Stimulated activated CD4-positive, alpha-beta T cell treated with anti-CD3 and anti-CD28 coated beads, Interleukin-15, amount 100 ng/mL, for 1 hour (primary cell): ENCODE measurements at regions not wholly inside any gene's neighbourhood (a gene's known extent, or its start where the extent isn't known, plus 50 kb on each side); places are given as distances from the start of the nearest gene placed in this dataset.

Experiments used
- DNase-seq, 2 donors: peaks; one replicate each; pipeline ENCODE4 v3.0.0-alpha.2; 2020; ENCODE audit warnings: low read depth in 1 of 2, low spot score in 1 of 2

DNA sequence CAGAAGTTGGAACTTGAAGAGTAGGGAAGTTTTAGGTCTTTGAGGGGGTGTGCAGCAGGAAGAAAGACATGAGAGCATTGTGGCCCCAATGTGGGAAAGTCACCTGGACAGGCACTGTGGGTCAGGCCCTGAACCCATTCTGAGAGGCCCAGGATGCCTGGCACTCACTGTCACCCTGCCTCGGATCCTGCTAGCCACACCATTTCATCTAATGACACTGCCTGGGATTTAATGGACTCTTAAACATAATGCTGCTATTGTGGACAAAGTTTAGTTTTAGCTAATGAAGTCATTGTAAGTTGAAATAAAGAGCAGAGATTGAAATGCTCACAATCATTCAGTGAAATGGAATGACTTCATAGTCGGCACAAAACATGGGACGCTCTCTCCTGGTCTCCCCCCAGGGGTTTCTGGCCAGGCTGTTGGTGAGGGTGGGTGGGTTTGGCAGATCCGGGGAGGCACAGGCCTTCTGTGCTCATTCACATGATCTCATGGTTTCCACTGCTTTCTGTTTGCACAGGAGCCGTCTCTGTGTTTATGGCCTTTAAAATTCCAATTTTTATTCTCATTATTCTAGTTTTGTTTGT lies 141.8 kb upstream of the KLHL29 start:
- no peak for DNase-seq

DNA sequence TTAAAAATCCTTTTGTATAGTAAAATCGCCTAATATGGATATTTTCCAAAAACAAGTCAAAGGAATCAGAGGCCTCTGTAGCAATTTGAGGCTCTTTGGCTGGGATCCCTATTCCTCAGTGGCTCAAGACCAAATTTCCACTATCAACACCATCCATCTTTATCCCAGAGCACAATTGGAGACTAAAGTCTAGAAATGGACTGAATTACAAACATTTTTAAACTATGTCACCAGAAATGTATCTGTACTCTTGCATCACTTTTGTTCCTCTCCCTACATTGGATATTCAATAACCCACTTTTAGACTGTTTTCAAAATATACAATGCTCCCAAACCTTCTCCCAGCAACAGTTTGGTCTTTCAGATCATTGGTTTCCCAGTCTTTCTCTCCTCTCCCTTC lies 140.4 kb upstream of the KLHL29 start:
- DNase-seq: no peak

DNA sequence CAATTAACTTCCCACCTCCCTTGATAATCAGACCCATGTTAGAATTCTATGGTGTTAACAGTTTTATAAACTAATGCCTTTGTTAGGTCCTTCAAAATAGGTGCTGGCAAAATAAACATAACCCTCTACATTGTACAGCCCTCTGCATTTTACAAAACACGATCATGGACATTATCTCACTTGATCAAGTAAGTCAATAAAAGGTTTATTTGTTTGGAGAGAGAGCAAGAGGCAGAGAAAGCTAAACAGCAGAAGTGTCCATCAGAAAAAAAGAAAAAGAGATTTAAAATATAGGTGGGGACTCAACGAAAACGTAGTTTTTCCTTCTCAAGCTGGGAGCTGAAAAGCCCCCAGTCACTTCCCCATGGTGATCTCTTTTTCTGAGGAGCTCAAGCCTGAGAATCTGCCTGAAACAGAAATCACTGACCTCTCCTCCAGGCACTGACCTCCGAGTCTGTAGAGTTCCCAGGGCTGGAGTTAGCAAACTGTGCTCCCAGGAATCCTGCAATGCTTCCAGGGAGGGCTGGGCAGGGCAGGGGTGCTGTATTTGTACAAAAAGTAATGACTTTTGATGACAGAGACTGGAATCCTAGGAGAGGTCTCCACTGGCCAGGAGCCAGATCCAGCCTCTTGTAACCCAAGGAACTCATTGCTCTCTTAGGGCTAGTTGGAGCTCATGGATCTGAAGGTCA lies 137.8 kb upstream of the KLHL29 start:
- no peak for DNase-seq

DNA sequence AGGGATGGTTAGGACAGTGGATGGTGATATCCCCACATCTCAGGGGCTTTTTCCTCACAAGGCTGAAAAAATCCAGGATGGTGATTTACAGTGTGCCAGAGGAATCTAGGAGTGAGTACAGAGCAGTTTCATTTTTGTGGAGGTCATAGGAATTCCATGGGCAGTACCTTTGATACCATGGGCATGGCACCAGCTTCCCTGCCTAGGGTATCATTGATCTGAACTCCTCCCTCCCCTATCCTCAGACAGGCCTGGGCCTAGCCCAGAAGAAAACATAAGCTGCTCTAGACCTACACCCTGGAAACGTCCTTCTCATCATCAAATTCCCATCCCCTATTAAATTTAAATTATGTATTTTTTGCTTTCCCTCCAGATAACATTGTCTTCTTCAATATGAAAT lies 136.3 kb upstream of the KLHL29 start:
- no peak for DNase-seq

DNA sequence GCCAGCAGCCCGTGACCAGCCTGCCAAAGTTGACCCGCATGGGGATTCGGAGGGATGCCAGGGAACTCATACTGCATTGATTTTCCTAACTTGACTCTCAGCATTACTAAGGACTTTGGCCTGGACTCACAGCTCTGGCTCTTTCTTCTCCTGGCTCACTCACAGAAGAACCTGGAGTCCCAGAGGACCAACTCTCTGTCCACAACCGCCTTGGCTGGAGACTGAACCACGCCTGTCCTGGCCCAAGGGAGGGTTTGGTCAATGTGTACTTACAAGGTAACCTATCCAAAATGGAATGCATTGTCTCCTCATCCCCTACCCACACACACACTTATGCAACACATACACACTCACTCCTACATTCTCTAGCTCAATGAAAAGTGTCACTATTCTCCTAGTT lies 135.6 kb upstream of the KLHL29 start:
- DNase-seq: no peak

DNA sequence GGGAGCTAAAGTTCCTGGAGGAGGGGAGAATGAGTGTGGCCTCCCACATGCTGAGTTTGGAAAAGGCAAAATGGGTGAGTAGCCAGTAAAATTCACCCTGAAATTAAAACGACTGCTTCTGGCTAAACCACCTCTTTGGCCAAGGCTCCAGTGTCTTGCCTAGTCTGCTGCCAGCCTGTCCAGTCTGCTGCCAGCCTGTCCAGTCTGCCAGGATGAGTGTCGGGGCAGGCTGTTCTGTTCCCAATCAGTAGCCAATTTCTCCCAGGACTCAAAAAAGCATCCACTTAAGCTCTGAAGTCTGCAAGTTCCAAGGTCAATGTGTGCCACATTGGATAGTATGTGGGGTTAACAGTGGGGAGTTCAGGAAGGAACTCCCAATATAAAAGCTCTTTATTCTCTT lies 134.6 kb upstream of the KLHL29 start:
- no peak for DNase-seq

DNA sequence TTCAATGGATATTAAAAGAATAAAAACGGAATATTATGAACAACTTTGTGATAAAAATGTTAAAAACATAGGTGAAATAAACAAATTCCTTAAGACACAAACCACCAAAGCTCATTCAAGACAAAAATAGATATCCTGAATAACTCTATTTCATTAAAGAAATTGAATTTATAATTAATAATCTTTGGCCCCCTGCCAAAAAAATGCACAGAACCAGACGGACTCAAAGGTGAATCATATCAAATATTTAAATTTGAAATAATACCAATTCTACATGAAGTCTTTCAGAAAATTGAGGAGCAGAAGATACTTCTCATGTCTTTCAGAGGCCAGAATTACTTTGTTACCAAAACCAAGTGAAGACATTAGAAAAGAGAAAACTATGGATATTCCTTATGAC lies 128.3 kb upstream of the KLHL29 start:
- no peak for DNase-seq

DNA sequence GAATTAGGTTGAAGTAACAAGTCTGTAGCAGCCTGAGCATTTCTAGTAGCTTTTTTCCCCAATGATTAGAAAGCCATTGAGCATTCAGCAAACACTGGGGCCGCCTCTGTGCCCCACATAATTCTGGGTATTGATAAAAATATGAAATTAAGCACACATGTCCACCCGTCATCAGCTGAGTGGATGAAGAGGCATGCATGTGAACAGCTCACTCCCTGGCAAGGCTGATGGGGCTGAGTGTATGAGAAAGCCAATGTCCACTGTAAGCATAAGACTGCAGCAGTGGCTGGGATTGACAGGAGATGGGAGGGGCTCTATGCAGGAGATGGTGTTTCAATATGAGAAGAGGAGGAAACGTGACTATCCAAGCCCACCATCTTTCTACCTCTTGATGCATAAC lies 124.4 kb upstream of the KLHL29 start:
- no peak for DNase-seq

DNA sequence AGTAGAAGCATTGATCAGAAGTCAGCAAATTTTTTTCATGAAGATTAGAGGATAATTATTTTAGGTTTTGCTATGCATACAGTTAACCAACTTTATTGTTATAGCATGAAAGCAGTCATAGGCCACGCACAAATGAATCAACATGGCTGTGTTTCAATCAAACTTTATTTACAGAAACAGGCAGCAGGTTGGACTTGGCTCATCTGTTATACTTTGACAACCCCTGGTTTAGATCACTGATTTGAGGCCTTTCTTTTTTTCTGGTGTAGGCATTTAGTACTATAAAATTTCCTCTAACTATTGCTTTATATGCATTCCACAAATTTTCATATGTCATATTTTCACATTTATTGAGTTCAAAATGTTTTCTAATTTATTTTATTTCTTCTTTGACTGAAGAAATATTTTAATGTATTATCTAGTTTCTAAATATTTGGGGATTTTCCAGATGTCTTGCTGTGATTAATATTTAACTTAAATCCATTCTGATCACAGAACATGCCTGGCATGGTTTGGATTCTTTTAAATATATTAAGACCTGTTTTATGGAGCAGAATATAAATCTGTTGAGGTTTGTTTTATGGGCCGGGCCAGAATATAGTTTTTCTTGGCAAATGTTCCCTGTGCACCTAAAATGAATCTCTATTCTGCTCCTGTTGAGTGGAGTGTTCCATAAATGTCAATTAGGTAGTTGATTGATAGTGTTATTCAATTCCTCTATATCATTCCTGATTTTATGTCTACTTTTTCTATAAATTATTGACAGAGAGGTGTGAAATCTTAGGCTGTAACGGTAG lies 116.3 kb upstream of the KLHL29 start:
- DNase-seq: no peak

DNA sequence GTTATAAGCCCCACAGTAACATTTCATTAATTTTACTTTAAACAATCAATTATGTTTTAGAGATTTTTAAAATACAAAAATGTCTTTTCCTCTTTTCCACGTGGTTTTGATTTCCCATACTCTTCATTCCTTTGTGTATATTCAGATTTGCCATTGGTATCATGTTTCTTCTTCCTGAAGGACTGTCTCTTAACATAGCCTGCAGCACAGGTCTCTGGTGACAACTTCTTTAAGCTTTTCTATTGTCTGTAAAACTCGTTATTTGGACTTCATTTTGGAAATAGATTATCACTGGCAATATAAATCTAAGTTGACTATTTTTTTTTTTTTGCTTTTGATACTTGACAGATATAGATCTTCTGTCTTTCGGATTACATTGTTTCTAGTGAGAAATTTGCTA lies 115.2 kb upstream of the KLHL29 start:
- DNase-seq: no peak

DNA sequence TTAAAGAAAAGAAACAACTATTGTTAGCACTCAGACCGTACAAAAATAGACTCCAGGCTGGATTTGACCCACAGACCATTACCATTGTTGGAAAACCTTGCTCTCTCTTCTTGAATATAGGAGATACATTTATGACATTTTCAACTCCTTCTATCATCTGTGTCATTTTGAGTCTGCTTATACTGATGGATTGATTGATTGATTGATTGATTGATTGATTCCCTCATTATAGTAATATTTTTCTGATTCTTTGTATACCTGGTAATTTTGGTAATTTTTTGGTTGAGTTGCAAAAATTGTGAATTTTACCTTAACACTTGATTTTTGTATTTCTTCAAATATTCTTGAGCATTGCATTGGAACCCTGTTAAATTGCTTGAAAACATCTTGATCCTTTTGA lies 114.2 kb upstream of the KLHL29 start:
- no peak for DNase-seq

DNA sequence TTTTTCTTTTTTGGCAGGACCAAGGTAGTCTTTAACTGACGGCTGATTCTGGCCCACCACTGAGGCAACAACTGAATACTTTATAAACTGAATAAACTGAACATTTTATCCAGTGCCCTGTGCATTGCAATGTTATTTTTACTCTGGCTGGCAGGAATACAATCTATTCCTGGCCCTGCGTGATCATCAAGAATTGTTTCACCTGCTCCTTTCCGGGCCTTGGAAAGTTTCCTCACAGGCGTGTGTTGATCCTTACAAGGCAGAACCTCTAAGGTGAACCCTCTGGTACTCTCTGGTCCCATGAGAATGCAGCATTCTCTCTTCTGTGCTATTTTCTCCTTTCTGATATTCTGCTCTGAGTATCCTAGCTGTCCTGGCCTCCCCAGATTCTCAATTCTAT lies 113.7 kb upstream of the KLHL29 start:
- DNase-seq: no peak

DNA sequence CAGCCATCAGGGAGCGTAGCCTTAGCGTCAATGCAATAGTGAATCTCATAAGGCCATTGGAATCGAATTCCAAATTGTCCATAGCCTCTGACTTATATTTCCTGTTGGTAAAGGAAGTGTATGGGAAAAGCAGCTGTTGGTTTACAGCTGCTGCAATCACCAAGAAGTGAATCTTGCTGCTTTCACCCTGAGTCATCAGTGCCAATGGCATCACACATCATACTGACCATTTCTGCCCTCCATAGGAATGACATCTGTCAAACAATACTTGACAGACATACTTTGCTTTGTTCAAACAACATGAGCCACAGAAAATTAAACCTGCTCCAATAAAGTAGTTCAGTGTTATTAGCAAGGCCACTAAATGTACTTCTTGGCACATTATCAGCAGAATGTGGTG lies 111.2 kb upstream of the KLHL29 start:
- no peak for DNase-seq

DNA sequence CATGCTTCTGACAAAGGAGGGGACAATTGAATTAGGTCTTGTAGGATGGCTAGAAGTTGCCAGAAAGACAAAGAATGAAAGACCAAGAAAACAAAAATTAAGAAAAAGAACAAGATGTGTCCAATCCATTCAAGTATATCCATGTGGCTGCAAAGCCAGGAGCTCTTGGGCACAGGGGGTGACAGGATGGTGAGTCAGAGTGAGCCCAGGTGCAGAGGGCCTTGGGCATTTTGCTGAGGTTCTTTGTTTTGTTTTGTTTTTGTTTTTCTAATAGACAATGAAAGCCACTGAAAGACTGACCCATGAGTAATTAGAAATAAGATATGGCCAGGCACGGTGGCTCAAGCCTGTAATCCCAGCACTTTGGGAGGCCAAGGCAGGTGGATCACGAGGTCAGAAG lies 104.6 kb upstream of the KLHL29 start:
- DNase-seq: no peak

DNA sequence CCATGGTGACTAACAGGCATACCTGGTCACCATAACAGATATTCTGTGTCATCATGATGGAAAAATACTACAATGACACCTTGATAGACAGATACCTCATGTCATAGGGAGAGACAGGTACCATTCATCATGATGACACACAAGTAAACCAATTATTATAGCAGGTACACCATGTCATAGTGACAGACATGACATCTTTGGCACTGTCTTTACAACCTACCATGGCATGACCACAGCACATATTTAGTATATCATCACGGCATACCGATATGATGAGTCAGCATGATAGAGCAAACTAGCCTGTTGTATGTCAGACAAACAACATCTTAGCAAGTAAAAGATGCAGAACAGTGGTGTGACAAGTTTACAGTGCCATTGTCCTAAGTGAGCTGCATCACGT lies 101.3 kb upstream of the KLHL29 start:
- DNase-seq: no peak

DNA sequence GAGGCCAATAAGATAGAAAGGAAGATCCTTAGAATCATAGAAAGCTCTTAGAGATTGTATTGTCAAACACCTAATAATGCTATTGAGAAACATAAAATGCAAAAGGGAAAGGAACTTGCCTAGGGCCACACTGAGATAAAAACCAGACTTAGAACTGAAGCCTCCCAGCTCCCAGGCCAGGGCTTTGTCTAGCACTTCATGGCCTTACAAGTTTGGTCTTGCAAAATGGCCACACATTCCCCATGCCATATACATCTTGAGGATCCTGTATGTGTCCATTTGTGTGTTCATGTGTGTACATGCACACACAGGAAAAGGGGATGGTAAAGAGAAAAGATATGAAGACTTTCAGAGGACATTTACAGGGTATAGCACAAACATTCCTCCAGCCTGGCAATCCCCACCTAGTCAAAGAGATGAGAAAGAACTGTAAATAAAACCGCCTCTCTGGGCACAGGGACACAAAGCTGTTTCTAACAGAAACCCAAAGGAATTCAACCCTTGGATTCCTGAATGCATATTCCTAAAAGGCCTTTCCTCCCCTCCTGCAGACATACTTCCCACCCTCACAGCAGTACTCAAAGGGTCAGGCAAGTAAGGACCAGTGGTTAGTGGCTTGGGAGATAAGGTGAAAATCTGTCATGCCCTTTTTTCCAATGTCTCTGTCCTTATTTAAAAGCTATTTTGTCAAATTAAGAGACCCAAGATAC lies 99.7 kb upstream of the KLHL29 start:
- DNase-seq: no peak

DNA sequence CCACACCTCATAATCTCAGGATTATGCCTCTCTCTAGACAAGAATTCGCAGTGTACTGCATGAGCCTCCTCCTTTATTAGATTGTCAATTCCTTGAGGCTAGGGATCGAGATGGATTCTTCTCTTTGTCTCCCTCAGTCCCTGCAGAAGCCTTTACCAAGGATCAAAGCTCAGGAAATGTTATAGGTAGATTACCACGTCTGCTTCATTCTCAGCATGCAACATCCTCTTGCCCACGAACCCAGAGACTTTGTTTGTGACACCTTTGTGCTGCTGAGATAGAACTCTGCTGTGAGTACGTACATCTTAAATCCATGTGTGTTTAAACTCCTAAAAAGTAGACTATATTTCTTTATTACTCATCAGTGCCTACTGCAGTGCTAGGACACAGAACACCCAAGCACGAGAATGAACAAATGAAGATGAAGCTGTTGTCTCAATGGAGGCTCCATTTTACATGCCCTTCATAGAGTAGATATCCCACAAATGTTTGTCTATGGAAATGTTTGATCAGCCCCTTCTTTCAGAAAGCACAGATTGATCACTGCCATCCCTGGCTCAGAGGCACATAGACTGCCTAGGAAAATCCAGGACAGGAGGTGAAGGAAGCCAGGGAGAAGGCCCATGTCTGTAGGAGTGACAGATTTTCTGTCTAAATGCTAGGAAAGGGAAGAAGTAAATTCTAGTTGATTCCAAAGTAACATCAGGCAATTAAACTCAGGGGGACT lies 98.8 kb upstream of the KLHL29 start:
- DNase-seq: no peak

DNA sequence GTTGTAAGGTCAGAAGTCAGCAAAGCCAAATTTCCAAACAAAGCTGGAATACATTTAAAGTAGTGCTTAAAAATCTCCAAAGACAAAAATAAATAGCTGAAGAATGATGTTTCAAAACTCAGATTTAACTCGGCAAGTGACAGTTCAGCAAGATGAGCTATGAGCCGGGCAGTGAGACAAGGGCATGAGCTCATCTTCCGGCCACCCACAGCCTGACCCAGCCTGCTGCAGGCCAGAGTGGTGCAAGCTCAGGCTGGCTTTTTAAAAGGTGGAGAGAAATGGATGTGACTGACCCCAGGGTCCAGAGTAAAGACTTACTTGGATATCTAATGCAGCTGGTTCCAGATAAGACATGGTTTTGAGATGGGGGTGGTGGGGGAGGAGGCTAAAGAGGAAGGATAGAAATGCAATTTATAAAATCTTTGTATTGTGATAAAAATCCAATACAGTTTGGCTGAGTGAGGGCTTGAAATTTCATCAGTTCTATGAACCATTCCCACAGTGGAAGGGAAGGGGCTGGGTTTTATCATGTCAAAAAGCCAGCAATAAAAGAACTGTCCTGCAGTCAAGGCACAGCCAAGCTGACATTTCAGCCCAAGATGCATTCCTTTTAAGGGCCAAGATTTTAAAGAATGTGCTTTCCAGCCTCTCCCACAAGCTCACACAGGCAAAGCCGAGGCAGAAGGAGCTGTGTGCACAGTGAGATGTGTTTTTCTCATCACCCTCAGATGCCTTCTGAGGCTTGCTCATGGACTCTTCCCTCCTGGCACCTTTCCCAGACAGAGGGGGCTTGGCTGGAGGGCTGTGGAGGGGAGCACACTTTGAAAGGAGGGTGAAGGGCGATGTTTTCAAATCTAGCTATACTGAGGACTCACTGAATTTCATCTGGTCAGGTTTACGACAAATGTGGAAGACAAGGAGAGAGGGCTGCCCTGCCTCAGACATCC lies 97.9 kb upstream of the KLHL29 start:
- no peak for DNase-seq

DNA sequence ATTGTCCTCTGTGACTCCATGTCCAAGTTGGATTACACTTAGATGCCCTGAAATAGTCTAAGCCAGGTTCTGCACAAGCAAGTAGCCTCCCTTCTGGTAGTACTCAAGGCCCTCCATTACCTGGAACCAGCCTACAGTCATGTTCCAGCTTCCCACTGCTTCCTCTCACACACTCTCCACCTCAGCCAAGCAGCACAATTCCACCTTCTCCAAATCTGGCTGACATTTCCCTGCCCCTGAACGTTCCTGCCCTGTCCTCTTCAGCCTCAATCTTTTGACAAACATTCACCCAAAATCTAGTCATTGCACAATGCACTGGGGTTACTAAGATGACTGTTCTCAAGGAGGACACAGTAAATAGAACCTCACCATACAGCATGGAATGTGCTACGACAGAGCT lies 95.3 kb upstream of the KLHL29 start:
- DNase-seq: no peak

DNA sequence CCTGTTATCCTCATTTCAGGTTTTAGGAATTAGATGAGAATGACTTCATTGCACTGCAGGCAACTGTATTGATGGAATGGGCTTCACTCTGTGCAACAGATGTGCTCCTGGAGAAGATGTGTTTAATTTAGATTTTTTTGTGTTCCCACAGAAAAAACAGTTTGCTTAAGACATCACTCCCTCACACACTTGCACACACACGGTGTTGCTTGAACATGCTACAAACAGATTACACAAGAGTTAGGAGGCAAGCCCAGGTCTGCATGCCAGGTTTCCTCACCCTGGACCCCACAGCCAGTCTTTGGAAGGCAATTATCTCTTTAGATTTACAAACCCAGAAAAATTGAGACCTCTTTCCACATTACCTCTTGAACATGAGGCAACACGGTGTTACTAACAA lies 93.7 kb upstream of the KLHL29 start:
- no peak for DNase-seq
